ENCODE measurements at regions not wholly inside any gene's neighbourhood (a gene's known extent, or its start where the extent isn't known, plus 50 kb on each side); places are given as distances from the start of the nearest gene placed in this dataset.

DNA sequence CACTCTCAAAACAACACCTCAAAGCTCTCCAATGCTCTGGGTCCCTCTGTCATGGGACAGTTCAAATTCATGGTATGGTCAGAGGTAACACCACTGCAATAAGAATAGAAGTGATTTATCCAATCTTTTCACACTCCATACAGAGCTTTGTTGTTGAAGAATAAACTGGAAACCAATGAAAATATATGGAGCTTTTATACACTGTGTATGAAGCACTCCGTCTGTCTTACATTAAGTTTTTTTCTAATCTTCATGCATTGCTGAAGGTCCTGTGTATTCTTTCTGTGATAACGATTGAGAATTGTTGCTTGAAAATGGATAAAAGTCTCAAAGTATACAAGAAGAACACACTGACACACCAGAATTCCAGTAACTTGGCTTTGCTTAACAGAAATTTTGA is 603.7 kb upstream of the LUZP2 start:
- TF ChIP-seq, protein P1, sequence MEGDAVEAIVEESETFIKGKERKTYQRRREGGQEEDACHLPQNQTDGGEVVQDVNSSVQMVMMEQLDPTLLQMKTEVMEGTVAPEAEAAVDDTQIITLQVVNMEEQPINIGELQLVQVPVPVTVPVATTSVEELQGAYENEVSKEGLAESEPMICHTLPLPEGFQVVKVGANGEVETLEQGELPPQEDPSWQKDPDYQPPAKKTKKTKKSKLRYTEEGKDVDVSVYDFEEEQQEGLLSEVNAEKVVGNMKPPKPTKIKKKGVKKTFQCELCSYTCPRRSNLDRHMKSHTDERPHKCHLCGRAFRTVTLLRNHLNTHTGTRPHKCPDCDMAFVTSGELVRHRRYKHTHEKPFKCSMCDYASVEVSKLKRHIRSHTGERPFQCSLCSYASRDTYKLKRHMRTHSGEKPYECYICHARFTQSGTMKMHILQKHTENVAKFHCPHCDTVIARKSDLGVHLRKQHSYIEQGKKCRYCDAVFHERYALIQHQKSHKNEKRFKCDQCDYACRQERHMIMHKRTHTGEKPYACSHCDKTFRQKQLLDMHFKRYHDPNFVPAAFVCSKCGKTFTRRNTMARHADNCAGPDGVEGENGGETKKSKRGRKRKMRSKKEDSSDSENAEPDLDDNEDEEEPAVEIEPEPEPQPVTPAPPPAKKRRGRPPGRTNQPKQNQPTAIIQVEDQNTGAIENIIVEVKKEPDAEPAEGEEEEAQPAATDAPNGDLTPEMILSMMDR (IDR thresholded peaks at IDR 0.05; ENCODE audit: unreplicated experiment in 3 of 3): no peak
- Mint-ChIP-seq H3K4me1 (peaks cover 7% of the 10 kb centered on the region), H3K4me3 (no peak overlapping the region), H3K27ac (no peak overlapping the region), H3K36me3 (ENCODE audit: low read depth) (no peaks in the 10 kb centered on the region), H3K9me3 (peaks cover 10% of the 10 kb centered on the region), H3K27me3 (ENCODE audit: low read depth) (no peaks in the 10 kb centered on the region)

DNA sequence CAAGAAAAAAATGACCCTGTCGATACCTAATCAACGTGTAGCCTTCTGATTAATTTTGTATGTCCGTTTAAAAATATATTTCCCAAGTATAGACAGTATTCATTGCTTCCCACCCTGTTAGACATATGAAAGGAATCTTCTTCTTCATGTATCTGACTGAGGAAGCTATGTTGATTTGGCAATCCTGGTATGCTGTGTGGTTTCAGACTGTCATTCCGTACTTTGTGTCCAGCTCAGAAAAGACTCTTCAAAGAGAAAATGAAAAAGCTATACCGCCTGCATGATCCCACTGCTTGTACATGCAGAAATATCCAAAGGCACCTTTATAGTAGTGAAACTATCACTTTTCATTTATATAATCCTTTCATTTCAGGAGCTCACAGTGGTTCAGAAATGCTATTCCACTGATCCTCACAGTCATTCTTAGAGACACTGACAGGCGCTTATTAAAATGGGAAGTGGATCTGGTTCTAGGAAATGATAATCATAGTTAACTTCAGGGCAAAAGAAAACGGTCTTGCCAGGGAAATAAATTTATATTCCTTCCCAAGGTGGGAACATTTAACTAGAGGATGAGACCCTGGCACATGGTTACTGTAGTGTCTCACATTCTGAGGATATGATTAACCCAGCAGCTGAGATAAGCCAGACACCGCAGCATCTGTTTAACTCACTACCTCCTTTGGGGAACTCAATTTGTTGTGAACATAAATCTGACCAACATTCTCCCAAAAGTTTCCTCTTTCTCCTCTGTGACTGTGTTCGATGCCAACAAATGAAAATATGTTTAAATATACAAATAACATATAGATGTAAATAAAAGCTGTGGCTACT is 599.2 kb upstream of the LUZP2 start:
- TF ChIP-seq, protein P1 (IDR thresholded peaks at IDR 0.05; ENCODE audit: unreplicated experiment in 3 of 3): no peak
- Mint-ChIP-seq H3K4me3 (peak overlapping the region in 1 of 3 experiments; percentile 8), H3K36me3 (ENCODE audit: low read depth) (no peaks in the 10 kb centered on the region), H3K27ac (peak overlapping the region in 2 of 3 experiments; percentile 36 to 46), H3K4me1 (peaks cover 7% of the 10 kb centered on the region), H3K27me3 (ENCODE audit: low read depth) (no peaks in the 10 kb centered on the region), H3K9me3 (peaks cover 8% of the 10 kb centered on the region)

DNA sequence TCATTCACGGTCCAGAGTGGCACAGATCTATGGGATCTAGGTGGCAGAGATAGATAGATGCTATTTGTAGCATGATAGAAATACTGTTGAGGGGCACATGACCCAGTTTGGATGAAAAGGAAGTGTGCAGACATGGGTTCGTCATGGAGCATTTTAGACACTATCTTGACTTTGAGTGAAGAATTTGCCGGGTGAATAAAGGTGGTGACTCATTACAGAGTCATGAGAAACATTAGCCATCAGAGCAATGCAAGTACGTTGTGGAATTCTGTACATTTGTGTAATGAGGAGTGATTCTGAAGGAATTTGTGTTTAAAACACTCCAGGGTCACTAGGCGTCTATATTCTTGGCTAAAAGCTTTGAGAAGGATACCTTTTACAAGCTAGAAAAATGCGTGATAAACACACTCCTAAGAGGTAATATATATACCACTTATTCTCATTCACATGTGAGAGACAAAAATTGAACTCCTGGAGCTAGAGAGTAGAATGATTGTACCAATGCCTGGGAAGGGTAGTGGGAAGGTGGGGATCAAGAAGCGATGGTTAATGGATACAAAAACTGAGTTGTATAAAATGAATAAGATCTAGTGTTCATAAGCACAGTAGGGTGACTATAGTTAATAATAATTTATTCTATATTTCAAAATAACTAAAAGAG is 593.7 kb upstream of the LUZP2 start:
- Mint-ChIP-seq H3K27ac (no peak overlapping the region), H3K27me3 (ENCODE audit: low read depth) (no peaks in the 10 kb centered on the region), H3K4me3 (no peak overlapping the region), H3K36me3 (ENCODE audit: low read depth) (no peaks in the 10 kb centered on the region), H3K9me3 (no peaks in the 10 kb centered on the region), H3K4me1 (no peaks in the 10 kb centered on the region)
- TF ChIP-seq, protein P1 (IDR thresholded peaks at IDR 0.05; ENCODE audit: unreplicated experiment in 3 of 3): no peak

DNA sequence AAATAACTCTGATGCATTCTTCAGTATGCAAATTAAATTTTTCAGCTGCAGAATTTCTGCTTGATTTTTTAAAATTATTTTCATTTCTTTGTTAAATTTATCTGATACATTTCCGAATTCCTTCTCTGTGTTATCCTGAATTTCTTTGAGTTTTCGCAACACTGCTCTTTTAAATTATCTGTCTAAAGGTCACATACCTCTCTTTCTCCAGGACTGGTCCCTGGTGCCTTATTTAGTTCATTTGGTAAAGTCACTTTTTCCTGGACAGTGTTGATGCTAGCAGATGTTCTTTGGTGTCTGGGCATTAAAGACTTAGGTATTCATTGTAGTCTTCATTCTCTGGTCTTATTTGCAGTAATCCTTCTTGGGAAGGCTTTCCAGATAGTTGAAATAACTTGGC is 577.4 kb upstream of the LUZP2 start:
- H3K27ac Mint-ChIP-seq: no peak overlapping the region
- no peaks in the 10 kb centered on the region for H3K27me3 Mint-ChIP-seq (ENCODE audit: low read depth)
- TF ChIP-seq, protein P1 (IDR thresholded peaks at IDR 0.05; ENCODE audit: unreplicated experiment in 3 of 3): no peak
- no peaks in the 10 kb centered on the region for H3K4me1 Mint-ChIP-seq
- peaks cover 3% of the 10 kb centered on the region for H3K9me3 Mint-ChIP-seq
- no peaks in the 10 kb centered on the region for H3K36me3 Mint-ChIP-seq (ENCODE audit: low read depth)
- no peak overlapping the region for H3K4me3 Mint-ChIP-seq

DNA sequence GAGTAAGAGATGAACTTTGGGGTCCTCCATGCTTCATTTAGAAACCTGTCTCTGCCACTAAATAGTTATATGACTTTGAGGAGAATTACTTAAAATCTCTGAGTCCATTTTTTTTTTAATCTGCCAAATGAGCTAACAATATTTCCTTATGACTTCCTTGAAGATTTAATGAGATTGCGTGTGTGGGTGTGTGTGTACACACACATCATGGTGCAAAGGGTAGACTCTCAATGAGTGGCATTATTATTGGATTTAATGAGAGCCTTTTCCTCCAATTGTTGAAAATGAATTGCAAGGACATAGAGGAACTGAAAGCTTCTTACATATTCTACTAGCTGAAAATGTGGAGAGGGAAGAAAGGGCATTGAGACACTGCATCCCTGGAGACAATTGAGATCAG is 573.5 kb upstream of the LUZP2 start:
- Mint-ChIP-seq H3K27me3 (ENCODE audit: low read depth) (no peaks in the 10 kb centered on the region), H3K4me1 (no peaks in the 10 kb centered on the region), H3K36me3 (ENCODE audit: low read depth) (no peaks in the 10 kb centered on the region), H3K9me3 (no peaks in the 10 kb centered on the region), H3K4me3 (no peak overlapping the region), H3K27ac (no peak overlapping the region)
- TF ChIP-seq, protein P1 (IDR thresholded peaks at IDR 0.05; ENCODE audit: unreplicated experiment in 3 of 3): no peak
